ENCODE measurements at regions not wholly inside any gene's neighbourhood (a gene's known extent, or its start where the extent isn't known, plus 50 kb on each side); places are given as distances from the start of the nearest gene placed in this dataset.

DNA sequence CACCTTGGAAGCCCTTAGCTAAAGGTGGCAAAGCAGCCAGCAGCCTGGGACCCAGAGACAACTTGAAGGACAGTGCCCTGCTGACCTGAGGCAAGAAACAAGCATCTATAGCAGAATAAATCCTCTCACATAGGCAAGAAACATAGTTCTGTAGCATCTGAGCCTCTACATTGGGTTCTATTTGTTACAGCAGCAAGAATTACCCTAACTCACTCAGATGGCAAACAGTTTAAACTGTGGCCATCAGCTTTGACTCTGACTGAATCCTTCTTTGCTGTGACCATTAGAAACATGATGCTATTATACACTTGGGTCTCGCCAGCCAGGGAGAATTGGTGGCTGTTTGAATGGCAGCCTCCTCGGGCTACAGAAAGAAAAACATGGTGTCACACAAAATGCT, 53.1 kb upstream of the CCL1 start:
- no peak for DNase-seq (ENCODE audit: low spot score)

DNA sequence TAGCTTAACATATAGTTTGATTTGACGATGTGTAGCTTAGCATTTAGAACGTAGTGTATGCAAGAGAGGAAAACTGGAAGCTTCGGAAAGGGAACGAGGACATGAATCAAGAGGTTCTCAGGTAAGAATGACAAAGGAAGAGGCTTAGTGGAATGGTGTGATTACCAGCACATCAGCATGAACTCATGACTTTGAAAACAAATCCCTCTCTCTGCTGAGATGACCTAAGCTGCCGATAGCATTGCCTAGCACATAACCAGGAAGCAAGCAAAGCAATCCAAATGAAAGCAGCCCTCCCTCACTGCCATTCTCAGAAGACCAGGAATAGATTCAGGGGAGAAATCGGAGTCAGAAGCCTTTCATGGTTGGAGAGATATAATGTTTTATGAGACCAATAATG, 51.3 kb upstream of the CCL1 start:
- no peak for DNase-seq (ENCODE audit: low spot score)

DNA sequence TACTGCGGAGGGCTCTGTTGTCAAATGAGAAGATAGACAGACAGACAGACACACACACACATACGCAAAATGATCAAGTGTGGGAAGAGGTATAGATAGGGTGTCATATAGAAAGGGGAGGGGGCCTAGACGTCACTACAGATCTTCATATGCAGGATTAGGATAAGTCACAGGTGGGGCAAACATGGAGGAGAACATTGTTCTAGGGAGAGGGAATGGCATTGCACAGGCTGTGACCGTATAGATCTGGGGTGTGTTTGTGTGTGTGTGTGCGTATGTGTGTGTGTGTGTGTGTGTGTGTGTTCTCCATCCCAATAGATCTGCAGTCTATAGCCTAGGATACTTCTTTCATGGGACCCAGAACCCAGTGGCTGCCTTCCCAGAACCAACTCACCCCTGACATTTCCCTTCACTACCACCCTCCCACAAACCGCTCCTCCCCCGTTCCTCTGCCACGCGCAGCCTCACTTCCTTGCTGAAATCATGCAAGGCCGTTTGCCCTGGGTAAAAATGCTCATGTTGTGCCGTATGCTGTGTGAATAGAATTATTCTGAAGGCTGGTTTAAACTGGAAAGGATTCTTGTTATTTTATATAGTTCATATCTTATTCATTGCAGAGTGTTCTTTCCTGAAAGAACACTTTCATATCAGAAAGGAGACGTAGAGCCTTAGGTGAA, 50.5 kb upstream of the CCL1 start:
- no peak for DNase-seq (ENCODE audit: low spot score)

DNA sequence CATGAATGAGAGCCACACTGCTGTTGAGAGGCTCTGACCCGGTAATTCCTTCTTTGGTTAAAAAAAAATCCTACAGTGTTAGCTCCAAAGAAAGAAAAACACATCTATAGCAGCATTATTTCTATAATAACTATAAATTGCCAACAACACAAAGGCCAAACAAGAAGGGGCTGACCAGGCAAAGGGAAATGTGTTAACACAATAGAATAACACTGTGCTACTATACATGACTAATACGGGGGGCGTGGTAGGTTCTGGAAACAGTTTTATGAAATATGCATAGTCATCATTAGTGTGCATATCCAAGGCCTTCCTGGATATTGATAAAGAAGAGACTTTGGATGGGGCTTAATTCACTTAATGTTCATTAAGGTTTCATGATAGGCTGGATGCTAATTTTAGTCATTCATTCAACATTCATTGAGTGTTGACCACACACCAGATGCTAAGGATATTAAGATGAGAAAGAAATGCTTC, 50.0 kb upstream of the CCL1 start:
- DNase-seq (ENCODE audit: low spot score): no peak

All from activated CD4-positive, alpha-beta T cell treated with anti-CD3 and anti-CD28 coated beads, Interleukin-2, Interleukin-4, amounts not matched to agents 100 ng/mL and 50 ng/mL, durations not matched to agents 16 hours and 8 hours (primary cell).